ELF-1 (cell line): ENCODE measurements at regions not wholly inside any gene's neighbourhood (a gene's known extent, or its start where the extent isn't known, plus 50 kb on each side); places are given as distances from the start of the nearest gene placed in this dataset.

Experiments
- DNase-seq: peaks from one replicate; pipeline ENCODE4 v3.0.0-alpha.2; 2016; ENCODE audit warnings: low read depth, low spot score

DNA sequence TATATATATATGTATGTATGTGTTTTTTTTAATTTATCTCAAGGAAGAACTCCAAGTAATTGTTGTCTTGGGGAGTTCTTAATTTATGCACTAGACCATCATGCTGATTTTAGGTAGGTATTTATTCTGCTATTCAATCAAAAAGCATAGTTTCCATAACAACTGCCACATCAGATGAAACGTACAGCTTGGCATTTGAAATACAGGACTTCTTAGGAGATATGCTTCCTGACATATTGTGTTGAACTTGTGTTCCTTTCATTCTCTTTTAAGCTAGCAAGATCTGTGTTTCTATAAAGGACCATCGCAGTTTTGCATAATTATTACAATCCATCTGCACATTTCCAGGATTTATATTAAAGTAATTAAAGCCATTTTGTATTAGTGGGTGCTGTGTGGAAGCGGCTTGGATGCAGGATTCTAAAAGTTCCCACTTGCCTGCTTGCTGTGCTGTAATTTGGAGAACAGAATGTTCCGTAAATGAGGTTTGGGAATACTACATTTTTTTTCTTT is 343.5 kb upstream of the FANCL start:
- no peak for DNase-seq

DNA sequence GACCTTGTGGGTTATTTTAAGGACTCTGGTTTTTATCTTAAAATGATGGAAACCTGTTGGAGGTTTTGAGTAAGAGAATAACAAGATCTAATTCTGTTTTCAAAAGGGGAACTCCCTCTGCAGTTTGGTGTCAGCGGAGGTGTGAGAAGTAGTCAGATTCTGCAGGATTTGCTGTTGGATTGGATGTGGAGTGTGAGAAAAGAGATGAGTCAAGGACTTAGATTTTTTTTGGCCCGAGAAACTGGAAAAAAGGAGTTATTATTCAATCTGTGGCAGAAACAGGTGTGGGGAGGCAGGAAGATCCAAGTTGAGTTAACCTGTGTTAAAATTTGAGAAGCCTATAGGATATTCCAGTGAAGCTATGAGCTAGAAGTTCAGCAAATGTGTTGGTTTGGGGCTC is 337.2 kb upstream of the FANCL start:
- no peak for DNase-seq

DNA sequence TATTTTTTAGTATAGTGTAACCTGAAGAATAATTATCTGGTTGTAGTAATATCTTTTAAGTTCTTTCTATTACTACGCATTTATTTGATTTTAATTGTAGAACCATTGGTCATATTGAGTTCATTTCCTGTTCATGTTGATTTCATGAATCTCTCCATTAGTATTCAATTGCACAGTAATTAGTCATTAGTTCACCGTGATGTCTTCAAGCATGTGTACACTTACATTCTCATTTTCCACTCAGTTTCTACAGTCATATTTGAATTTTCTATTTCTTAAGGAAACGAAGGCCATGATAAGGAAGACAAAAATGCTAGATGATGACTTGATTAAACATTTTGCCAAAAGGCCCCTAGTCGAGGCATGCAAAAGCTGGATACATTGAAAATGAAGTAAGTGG is 333.7 kb upstream of the FANCL start:
- no peak for DNase-seq

DNA sequence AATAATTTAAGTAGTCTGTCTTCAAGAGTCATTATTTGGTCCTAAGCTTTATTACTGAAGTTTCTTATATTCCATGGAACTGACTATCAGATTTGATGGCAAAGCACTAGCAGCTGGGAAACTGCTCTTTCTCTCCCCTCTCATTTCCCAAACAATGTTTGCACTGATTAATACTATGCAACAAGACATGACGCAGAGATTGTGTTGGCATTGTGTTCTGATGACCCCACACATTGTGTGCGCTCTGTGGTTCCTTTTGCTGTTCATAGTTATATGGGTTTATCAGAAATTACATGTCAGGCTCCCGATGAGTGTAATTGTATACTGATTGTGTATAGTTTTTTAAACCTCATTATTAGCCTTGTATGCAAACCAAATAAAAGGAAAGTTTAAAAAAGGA is 331.6 kb upstream of the FANCL start:
- no peak for DNase-seq

DNA sequence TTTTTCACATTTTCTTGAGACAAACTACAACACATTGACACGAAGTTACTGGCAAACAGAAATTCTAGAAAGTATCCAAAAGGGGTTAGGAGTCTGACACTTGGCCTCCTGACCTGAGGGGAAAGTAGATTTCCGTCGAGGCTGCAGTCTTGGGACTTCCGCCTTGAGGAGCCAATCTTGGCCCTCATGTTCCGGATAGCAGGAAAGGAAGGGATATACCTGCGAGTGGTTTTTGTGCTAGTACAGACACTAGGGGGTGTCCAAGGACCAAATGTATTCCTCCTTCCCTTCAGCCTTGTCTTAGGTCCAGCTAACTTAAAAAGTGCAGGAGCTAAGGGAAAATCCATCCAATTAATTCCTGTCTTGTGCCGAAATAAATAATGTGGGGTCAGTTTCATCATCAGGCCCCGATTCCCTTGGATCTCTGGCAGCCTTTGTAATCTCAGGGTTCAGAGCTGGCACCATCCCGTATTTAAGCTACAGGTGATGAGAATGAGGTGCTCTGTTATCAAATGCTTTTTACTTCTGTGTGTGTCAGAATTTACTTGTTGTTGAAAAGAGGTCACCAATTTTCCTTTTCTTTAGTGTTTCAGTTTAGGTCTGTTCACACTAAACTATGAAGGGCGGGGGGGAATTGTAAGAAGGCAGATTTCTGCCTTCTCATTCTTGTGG is 330.2 kb upstream of the FANCL start:
- DNase-seq = peak; percentile 82

DNA sequence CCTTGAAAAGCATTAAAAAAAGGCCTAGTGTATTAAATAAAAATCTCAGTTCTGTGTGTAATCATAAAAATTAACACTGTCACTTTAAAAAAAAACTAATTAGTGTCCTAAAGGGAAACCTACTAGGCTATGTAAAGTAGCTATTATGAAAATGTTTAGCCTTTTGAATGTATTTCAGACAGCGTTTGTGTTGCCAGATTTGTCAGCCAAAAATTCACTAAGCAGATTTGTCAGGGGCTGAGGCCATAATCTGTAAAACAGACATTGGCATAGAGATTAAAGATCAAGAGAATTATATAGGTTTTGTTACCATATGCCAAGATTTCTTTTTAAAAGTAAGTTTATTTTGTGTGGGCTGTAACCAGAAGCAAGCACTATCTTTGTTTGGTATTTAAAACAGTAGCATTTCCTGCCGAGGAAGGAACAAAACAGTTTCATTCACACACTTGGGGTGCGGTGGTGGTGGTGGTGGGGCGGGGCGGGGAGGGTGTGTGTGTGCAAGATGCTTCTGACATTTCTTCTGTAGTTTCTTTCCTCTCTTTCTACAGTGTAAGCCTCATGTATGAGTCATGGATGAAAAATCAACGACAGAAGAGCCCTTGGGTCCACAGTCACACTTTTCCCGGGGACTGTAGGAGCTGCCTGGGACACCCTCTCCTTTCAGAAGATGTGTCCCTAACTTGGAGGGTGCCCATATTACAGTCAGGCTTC is 328.5 kb upstream of the FANCL start:
- no peak for DNase-seq

DNA sequence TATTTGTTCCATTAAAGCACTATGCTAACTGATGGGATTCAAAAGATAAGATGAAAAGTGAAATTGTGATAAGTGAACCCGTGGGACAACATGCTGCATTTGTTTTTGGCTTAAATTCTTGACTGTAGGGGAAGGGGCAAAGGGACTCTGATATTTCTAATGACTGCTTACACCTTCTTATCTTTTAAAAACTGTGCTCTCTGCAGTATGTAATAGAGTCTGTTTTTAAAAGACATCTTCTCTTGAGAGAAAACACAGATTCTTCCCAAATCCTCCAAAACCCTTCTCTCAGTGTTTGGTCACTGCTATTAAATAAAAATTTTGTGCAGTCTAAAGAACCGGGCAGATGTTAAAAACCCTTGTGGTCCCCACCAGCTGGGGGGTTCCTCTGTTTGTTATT is 327.8 kb upstream of the FANCL start:
- DNase-seq = no peak

DNA sequence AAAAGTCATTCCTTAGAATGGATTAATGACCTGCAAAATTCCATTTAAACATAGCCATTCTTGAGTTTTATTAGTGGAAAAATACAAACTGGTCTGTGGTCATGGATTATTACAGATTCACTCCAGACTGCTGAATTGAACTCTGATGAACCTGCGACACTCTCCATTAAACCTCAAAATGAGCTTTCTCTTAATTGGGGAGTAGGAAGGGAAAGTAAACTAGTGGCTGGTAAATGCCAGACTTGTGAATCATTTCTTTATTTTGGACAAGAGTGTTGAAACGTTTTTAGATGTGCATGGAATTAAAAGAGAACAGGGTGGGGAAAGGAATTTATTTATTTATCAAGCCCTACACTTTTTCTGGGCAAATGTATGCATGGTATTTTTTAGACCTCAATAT is 321.2 kb upstream of the FANCL start:
- DNase-seq = no peak

DNA sequence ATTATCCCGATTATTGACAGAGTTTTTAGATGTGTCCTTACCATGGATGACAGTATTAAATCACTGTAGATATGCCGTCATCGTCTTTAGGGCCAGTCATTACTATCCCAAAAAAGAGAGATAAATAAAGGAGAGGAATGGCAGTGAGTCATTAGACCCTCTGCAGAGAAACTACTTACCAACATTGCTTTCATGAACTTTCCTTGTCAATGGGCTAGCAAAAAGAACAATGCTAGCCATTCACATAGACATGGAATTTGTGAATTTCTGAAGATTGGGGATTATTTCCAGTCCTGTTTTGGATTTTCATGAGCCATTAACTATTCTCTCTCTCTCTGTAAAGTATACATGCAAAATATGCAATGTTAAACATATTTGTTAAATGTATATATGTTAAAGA is 319.4 kb upstream of the FANCL start:
- DNase-seq = no peak

DNA sequence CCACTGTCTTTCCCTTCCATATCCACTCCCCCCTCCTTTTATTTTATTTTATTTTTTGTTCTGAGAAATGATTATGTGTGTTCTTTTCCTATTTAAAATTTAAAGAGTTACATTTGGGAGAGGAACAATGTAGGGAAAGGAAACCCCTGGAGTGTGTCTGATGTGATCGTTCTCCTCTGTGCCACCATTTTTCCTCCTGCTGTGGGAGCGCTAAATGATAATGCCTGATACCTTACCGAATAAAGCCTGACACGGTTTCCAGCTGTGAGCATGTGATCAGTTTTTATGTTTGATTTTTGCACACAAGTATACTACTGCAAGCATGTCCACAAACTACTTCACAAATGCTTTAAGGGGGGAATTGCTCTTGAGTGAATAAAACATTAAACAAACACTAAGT is 317.8 kb upstream of the FANCL start:
- no peak for DNase-seq

DNA sequence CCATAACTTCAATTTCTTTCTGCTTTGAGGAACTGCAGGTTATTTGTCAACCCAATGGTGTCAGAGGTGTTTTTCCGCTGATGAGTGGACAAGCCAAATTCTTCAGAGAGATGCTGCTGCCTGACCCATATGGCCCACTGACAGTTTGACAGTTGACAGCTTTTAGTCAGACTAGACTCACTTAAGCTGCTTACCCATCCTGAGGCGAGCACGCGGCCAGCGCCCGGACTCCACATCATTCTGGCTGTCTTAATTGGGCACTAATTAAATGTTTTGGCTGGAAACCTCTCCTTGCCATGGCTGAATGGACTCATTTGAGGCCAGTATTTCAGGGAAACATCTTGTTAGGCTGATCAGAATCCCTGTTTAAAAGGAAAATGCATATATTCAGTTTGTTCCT is 316.1 kb upstream of the FANCL start:
- no peak for DNase-seq

DNA sequence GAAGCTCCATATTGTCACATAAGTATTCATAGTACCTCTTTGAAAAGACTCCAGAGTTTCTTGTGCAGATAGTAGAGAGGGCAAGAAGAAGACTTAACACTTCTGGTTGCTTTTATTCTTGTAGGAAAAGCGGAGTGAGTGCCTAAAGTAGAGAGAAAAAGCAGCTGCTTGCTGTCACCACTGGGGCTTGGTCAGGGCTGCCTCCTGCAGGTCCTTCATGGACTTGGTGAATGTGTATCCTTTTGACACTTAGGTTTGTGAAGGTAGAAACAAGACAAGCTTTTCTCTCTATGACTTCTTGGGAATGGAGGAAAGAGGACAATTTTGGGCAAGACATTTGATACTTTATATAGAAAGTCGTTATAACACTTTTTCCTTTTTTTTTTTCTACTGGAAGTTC is 312.8 kb upstream of the FANCL start:
- no peak for DNase-seq

DNA sequence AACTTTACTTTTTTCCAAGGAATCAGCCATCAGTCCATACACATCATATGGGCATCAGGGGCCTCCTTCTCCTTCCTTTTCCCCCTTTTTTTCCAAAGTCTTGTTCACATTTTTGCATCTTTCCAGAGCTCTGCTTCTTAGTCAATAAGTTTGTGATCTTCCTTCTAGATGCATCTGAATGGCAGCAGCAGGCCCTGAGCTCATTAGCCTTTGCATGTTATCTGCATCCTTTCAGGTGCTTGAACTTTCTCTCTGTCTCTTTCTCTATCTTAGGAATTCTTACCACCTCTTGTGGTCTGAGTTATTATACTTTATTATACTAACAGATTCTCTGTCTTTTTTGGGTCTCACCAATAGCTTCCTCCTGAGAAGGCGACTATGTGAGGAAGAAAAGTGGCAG is 312.4 kb upstream of the FANCL start:
- no peak for DNase-seq

DNA sequence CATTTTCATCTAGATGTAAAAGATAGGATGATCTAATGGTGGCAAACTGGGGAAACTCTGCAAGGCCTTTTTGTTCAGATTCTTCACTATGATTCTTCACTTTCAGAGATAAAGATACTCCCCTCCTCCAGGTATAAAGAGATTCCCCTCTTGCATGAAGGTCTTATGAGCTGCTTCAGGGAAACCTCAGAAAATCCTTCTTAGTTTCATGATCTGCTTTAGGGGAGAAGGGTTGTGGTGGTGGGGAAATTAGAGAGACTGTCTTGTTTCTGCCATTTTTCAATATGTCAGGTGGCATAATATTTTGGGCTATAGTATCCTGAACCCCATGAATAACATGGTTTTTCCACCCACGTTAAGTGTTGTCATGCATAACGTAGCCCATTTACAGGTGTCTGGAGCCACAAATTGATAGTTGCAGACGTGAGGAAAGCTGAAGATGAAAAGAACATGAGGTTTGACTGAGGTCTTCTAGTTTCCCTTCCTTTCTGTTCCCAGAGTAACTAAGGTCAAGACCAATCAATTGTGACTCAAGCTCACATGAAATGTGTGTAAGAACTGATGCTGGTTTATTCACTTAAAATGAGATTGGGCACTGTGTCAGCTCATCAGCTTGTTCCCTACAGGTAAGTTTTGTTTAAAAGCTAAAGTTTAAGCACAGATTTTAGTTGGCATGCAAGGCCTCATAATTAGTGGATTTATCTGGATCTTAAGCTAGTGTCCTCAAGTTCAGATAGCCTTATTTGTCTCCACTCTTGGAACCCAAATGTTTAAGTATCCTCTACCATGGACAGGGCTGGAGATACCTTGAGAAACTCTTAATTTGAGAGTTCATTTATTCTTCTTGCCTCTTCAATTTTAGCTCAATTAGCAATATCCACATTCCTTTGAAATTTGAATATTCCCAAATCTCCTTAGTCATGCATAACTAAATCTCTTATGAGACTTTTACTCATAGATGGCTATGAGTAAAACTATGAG is 304.5 kb upstream of the FANCL start:
- no peak for DNase-seq

DNA sequence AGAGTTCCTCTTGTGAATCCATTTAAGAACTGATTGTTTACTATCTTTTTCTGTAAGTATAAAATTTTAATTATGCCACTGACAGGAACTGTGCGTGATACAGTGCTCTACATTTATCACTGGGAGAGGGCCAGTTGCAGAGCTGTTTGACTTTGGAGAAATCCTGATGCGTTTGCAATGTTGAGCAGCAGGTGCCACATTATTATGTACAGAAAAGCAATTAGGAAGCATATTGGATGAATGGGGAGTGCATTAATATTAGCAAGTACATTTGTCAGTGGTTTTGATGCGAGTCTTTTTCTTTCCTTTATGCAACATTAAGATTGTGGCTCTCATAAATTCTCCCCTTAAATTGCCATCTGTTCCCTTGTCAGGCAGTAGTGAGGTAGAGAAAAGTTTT is 302.3 kb upstream of the FANCL start:
- DNase-seq = no peak

DNA sequence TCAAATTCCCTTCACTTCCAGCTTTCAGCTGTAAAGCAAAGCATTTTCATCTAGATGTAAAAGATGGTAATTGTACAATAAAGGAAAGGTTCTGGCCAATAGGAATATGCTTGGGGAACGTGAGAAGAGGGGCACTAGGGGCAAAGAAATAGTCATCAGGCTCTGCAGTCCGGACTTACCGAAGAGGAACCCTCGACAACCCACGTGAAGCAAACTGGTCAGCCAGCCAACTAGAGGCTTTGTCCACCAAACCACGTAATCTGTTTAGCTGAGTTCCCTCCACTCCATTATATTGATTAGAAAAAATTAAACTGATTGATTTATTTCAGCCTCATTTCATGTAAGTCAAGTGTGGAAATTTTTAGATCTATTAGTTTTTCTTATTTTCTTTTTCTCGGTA is 300.4 kb upstream of the FANCL start:
- no peak for DNase-seq

DNA sequence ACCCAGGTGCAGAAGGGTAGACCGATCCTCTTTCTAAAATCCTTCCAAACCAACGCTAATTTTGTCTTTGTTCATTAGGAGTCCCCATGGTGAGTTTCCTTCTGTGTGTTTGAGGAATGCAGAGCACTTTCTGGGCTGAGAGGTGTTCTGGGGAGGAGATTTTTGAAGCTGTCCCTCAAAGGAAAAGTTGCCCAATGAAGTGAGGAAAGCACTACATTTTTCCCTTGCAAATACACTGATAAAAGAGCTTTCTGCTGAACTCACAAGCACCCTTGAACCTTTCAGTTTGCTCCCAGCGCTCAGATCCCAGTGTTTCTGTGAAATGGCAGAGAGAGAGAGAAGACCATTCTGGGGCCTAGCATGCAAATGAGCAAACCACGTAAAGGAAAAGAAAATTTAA is 299.6 kb upstream of the FANCL start:
- peak; percentile 56 for DNase-seq

DNA sequence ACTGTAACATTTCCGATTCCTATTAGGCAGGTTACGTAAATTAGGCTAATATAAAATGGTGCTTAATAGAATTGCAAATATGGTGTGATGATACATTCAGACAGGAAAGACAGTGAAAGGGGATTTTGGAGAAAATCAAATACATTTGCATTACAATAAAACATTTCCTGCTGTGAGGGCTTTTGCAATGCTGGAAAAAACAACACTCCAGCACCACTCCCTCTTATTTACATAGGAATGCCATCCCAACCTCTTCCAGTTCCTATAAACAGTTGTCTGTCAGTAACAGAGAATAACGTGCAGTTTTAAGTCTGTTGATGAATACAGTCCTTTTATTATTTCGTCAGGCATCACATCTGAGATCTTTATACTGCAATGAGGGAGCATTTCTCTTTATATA is 298.8 kb upstream of the FANCL start:
- peak; percentile 72 for DNase-seq

DNA sequence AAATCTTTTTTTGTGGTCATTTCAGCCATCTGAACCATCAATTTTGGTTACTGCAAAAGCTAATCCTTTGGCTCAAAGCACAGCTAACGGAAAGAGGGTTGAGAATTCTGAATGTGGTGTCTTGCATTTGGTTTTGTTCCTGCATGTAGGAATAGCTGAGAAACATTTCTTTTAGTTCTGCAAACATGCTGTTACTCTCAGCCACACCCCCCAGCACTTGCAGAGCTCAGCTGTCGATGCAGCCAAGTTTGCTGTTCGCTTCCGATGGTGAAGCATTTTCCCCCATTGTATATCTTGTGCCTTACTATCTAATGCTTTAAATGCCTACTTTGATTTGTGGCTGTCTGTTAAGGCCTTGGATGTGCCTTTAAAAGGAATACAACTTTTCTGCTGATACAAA is 294.9 kb upstream of the FANCL start:
- no peak for DNase-seq

DNA sequence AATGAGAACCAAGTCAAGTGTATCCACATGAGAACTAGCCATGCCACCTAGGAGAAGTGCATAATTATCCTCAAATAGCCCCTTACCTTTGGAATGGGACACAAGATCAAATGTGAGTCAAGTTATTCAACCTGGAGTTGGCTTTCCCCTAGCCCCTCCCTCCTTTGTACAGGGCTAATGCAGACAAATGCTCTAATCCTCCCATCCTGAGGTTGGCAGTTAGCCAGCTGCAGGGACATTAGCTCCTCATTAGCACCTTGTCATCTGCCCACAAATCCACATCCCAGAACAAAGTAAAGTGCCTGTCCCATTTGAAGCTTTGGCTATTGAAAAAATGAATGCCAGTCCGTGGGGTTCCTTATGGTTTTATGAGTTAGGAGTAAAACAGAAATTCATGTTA is 294.1 kb upstream of the FANCL start:
- DNase-seq = peak; percentile 78

DNA sequence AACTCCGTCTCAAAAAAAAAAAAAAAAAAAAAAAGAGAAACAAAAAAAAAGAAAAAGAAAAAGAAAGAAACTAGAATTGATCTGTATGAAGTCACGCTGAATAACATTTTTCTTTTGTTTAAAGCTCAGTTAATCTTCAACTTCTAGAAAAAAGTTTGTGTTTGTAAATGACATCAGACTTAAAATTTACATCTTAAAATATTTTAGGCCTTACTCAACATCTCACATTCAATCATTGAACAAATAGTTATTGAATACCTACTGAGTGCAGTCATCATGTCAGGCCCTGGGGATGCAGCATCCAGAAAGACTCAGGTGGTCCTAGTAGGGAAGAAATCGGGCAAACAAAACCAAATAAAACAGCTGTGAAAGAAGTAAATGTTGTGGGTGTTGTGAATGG is 292.3 kb upstream of the FANCL start:
- DNase-seq = no peak

DNA sequence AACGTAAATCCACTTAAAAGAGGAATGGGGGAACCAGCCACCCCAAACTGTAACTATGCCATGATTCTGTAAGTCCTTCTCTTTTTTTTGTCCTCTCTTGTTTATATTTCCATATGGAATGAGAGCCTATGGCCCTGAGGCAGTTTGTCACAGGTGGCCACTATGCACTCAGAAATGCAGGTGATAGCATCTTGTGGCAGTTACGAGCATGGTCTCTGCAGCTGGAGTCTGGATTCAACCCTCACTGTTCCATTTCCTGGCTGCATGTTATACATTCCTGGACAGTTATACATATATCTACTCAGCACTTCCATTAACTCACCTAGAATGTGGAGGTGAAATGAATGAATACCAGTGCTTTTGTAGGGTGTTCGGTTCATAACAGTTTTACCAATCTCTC is 291.5 kb upstream of the FANCL start:
- peak; percentile 25 for DNase-seq
